Iris pigment epithelial cell (primary cell): ENCODE measurements at regions not wholly inside any gene's neighbourhood (a gene's known extent, or its start where the extent isn't known, plus 50 kb on each side); places are given as distances from the start of the nearest gene placed in this dataset.

Experiments
- DNase-seq: peaks from one replicate; pipeline ENCODE4 v3.0.0-alpha.2; 2011; ENCODE audit warnings: low read depth

DNA sequence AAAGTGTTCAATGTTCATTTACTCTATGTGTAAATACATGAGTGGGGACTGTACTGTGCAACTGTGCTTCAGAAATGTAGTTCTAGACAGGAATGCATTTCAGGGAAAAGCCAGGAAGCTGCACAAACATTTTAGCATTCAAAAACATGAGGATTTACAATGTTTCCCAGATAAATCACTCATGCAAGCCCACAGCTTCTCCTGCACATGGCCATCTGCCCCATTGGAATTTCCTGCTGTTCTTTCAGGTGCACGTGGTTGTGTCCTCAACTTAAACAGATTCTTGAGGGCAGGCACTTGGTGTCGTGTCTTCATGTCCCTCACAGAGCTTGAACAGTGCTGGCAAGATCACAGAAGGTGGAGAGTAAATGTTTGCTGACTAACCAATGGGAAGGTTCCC, 101.5 kb downstream of the UNC5CL start:
- DNase-seq: peak; percentile 44

DNA sequence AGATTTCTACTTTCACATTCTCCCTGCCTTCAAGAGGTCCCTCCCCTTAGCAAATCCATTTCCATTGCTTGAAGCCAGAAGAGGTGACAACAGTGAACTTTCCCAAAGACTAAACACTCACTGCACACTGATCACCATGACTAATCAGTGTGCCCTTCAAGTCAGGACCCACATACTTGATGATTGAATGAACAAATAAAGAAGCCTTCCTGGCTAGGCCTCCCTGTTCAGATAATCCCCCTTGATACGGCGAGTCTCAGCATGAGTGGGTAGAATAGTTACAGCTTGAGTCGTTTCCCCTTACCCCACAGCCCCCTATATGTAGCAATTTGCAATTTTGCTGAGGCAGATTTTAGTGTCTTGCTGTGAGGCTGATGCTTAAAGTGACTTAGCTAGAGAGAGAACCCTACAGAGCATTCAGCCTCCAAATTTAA, 102.2 kb downstream of the UNC5CL start:
- peak; percentile 94 for DNase-seq

DNA sequence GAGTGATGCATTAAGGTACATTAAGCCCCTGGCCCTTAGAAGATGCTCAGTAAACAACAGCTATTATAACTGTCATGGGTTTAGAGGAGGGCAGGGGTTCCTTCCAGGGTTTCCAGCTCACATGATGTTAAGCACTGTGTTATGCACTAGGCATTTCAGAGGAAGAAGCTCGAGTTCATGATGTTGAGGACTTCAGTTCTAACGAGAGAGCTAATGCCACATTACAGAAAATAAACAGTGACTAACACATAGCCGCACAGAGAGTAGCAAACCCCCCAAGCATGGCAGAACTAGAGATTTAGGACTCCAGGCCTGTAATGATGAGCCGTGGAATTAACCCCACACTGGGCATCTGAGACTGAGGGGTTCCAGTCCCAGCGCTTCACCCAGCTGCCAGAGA, 105.2 kb downstream of the UNC5CL start:
- no peak for DNase-seq

DNA sequence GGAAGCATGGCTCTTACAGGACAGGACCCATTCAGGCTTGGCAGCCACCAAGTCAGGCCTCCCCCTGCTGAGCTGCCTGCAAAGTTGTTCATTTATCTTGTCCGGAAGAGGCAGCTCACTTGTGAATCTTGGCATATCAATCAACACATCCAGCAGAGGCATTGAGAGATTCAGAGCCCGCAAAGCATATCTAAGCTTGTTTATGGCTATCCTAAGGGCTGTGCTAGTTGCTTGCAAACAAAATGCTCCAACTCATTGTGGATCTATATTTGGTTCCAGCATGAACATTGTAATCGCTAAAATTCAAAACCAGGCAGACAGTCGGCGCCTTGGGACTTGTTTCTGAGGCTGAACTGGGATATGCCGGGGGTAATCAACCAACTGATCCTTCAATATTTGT, 106.1 kb downstream of the UNC5CL start:
- DNase-seq: no peak

DNA sequence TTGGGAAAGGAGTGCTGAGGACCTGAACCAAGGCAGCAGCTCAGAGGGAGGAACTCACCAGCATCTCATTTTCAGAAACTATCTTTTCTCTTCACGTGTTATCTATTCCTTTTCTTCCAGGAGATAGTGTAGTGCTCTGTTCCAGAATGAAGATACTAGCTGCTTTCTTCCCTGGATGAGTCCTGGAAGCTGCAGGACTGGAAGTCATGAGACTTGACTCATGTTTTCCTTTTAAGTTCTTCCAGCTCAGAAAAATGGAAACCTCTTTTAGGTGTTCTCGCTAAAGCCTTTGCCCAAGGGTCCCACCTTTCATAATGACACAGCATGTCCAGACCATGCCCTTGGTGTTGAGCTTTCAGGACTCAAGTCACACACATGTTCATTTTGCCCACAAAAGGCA, 106.7 kb downstream of the UNC5CL start:
- no peak for DNase-seq

DNA sequence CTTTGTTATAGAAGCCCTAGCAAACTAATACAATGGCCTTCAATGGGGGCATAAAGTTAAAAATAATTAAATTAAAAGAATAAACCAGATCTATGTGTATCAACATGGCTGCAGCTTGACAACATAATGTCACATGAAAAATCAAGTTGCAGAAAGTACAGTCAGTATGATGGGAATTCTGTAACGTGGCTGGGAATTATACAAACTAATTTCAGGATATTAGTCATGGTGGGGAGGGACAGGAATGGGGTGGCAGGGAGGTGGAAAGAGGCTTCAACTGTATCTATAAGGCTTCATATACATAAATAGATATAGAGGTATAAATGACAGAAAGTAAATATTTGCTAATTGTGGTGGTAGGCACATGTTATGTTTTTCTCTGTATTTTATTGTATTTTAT, 107.1 kb downstream of the UNC5CL start:
- DNase-seq: no peak

DNA sequence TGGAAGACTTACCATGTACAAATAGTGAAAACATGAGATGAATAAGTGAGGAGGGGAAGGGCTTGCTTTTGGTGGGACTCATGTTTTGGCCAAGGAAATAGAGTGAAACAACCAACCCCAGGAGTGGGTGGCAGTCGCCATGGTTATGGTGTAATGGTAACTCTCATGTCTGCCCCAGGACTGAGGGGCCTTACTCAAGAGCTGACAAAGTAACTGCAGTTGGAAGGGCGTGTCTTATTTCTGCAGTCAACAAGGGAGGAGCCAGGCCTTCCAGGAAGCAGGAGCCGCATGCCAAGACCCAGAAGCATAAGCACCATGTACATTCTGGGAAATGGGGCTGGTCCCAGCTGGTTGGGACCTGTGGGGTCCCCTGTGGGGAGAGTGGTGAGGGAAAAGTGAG, 108.5 kb downstream of the UNC5CL start:
- peak; percentile 53 for DNase-seq

DNA sequence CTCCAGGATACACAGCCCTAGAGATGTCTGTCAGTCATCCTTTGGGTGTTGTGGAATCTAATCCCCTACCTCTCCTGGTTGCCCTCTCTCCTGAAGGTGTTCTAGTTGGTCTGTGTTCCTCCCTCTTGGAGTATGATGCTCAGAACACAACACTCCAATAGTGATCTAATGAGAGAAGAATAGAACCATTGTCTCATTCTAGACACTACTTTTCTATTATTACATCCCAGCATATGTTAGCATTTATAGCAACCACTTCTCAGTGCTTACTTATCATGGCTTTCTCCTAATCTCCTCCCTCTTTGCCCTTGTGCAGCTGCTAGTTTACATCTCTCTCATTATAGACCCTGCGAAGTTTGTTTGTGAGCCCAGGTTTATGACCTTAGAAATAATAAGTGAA, 109.0 kb downstream of the UNC5CL start:
- no peak for DNase-seq

DNA sequence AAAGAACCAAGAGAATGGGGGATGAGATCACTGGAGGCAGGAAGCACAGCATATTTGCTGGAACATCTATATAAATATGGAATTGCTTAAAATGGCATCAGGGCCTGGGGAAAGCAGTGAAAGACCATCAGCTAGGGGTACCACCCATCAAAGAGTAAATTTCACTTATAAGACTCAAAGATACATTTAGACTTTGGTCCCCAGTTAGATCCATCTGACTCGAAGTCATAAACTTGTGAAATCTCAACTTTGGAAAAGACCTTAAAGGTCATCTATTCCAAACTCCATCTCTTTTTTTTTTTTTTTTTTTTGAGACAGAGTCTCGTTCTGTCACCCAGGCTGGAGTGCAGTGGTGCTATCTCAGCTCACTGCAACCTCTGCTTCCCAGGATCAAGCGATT, 109.8 kb downstream of the UNC5CL start:
- DNase-seq: no peak

DNA sequence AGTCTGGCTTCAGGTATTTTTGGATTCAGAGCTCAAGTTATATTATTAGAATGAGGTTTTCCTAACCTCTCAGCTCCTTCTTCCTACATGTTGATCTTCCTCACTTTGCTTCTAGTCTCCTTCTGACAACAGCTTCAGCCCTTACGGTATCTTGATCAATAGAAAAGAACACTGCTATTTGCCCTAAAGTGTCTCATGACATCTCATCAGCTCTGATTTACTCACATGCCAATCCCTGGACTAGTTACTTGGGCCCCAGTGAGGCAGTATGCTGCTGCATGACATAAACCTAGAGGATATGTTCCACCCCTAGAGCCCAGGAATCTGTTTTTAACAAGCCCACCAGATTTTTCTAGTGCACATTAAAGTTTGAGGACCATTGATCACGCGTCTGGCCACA, 110.3 kb downstream of the UNC5CL start:
- no peak for DNase-seq

DNA sequence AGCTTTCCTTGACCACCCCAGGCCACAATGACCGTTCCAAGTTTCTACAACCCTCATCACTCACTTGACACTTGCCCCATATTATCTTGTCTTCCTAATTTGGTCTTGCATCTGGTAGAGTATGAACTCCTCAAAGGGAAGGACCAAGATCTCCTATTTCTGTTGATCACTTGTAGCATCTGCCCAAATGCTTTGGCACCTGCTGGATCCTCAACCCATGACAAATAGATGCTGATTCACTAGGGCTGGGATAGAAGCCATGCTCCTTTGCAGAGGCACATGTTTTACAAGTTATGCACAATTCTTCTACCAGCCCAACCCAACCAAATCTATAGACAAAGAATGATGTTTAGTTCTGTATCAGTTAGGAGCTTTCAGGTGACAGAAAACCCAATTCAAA, 110.7 kb downstream of the UNC5CL start:
- no peak for DNase-seq

DNA sequence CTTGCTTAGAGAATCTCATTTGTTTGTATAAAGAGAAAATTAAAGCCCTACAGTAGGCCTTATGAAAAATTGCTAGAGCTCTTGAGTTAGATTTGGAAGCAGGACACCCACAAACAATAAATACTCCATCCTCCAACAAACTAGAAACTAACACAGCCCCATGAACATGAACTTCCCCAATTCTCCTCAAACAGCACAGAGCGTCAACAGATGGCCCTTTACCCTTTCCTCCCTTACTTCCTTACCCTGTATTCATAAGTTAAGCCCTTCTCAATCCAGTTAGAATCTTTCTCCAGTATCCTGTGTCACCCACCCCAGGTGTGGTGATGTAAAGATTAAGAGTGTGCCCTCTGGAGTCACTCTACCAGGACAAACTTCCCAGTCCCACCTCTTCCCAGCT, 113.7 kb downstream of the UNC5CL start:
- no peak for DNase-seq

DNA sequence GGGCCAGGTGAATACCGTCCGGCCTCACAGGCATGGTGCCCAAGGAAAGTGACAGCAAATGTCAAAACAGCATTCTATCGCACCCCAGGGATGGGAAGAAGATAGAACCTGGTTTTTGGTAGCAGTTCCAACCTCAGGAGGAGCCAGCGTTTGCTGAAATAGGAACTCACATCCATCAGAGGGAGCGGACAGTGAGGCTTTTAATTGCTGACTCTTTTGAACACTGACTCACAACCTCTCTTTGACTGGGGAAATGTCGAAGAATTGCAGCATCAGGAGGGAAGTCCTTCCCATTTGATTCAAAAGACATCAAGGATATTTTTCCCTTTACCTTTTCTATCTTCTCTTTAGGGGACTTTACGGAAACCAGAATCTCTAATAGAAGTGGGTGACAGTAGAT, 114.2 kb downstream of the UNC5CL start:
- no peak for DNase-seq

DNA sequence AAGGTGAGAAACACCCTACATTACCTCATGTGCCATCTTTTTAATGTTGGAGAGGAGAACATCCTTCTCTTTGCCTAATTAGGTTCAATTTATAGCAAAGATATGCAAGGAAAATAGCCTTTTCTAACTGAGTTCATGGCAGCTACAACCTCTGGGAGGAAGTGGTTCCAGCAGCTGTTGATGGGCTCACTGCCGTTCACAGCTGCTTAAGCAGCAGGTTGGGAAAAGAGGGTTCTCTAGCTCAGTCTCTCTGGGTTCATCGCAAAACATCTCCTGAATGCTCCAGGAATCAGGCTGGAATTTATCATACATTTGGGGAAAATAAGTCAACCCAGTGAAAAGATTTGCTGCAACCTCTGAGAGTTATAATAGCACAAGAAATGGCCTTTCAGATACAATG, 115.1 kb downstream of the UNC5CL start:
- no peak for DNase-seq

DNA sequence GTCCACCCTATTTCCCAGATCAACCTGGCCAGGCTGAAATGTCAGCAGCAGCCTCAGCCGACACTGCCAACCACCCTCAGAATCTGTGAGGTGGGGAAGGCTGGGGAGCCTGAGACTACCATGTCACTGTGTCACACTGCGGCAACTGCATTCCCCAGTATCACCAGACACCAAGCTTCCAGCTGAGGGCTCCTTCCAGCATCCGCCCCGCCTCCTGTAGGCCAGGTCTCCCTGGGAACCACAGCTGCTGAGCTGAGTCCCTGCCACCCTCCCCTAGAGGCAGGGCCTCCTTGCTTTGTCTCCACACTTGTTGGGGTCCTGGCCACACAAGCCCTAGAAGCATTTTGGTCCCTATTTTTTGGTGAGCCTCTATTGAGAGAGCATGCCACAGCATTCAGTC, 115.7 kb downstream of the UNC5CL start:
- no peak for DNase-seq

DNA sequence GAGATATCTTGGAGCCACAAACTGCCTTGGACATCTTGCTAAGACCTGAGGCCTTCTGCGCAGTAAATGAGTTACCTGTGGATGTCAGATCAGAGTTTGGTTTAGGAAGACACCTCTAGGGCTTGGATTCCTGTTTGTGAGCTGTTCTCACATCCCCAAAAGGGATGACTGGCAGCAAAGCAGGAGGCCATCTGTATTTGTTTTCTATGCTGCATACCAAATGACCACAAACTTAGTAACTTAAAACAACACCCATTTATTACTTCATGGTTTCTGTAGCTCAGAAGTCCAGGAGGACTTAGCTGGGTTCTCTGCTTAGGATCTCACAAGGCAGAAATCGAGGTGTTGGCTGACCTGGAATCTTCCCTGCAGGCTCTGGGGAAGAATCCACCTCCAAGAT, 116.7 kb downstream of the UNC5CL start:
- DNase-seq: peak; percentile 50

DNA sequence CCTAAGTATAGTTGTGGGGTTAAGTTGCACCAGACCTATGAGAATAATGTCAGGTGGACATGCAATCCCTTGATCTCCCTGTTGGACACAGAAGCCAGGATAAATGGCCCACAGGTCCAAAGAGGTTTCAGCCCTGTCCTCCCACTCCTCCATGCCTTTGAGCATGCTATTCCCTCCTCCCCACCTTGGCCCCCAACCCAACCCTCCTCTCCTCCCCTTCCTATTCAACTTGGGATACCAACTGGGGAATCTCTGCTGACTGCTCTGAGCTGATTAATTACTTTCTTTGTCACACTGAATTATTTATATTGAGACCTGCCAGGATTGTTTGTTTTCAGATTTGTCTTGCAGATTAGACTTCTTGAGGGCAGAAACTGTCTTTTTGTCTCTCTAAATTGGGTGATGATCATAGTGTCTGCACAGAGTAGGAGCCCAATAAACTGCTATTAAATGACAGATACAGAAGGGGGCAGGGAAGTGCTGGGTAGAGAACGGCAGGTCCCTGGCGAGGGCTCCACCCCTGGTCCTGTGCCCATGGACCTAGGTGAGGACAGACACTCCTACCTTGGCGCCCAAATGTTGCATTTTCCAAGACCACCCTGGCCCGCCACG, 120.9 kb downstream of the UNC5CL start:
- DNase-seq: no peak

DNA sequence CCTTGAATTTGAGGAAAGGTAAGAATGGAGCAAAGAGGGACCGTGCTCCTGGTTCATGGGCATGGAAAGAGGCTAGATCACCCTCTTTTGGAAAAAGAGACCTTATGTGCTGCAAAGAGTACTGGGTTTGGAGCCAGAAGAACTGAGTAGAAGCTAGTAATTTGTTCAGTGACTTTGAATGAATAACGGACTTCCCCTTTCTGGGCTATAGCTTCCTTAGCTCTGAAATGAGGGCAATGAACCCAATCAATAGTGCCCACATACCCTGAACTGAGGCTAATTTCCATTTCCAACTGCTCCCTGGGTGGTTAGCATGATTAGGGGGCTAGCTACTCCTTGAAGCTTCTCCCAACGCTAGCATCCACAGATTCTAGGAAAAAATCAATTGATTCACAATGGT, 121.4 kb downstream of the UNC5CL start:
- DNase-seq: no peak

DNA sequence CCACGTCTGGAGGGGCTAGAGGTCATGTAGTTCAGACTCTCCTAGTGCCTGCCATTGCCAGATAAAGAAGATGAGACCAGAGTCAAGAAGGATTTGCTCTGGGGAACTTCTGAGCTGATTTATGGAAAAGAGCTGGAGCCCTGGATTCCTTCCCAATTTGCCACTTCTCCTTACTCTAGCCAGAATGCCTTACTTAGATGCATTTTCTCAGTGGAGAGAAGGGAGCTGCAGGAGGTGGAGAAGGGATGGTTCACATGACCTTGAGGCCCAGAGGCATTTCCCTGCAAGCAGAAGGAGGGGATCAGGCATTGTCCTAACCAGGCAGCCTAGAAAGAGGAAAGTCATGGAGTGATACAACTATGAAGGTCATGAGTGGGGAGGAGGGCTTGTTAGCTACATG, 122.2 kb downstream of the UNC5CL start:
- no peak for DNase-seq

DNA sequence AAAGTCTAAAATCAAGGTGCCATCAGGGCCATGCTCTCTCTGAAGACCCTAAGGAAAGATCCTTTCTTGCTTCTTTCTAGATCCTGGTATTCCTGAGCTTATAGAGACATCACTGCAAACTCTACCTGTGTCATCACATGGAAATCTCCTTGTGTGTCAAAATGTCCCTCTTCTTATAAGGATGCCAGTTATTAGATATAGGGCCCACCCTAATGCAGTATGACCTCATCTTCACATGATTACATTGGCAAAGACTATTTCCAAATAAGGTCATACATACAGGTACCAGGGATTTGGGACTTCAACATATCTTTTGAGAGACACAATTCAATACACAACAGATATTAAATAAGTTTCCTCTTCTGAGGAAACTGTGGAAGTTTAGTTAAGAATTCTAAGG, 123.9 kb downstream of the UNC5CL start:
- no peak for DNase-seq

DNA sequence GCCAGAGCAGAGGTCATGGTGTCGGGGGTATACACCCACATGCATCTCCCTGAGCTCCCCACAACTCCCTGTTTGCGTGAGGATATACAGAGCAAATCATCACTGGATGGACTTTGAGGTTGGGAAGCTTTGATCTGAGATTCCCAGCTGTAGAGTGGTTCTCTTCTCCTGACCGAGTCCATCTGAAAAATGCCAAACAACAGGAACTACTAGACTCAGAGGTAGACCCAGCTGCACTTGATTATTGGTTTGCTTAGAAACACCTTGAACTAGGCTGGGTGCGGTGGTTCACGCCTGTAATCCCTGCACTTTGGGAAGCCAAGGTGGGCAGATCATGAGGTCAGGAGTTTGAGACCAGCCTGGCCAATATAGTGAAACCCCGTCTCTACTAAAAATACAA, 125.0 kb downstream of the UNC5CL start:
- DNase-seq: no peak

DNA sequence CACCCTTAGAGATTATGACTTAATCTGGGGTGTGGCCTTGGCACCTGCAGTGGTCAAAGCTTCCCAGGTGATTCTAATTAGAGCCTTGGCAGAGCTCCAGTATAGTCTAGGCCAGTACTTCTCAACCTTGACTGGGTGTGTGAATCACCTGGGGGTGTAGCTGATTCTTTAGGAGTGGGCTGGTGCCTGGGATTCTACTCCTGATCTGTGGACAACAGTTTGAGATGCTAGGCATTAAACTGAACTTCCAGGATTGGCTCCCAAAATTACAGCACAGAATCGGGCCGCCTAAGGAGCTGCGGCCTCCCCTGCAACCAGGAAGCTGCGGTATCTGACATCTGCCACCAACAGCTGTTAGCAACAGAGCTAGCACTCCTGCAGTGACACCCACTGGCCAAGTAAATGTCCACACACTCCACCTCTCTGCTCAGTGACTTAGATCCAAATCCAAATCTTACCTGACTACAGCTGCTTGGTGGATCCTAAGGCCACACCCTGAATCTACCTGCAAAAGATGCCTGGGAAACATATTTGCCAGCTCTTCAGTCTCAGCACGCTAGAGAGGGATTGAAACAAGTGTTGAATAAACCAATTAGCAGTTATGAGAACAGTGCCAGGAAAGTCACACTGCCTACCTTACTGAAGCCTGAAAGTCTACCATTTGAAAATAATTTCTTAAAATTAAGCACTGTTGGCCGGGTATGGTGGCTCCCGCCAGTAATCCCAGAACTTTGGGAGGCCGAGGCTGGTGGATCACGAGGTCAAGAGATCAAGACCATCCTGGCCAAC, 126.7 kb downstream of the UNC5CL start:
- DNase-seq: peak; percentile 19

DNA sequence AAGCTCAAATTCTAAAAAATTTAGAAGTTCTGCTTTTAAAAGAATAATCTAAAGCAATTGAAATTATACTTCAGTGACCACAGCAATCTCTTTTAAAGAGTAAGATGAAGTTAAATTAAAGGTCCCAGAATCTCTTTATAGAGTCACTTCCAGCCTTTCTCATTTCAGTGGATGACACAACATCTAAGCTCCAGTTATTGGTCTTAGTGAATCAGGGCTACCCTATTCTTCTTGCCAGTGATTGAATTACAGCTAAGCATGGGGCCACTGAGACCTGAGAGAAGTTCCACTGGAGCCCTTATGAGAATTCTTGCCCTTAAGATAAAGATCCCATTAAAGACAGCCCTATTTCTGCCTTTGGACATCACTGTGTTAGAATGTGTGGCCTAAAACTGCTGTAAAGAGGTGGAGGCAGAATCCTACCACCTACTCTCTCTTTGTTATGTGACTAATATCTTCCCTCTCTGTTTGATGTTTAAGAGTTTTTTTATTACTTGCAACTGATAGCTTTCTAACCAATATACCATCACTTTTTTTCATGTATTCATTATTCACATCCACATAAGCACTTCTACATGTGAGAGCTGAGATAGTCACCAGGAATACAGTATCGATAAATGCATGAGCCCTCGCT, 128.6 kb downstream of the UNC5CL start:
- DNase-seq: no peak

DNA sequence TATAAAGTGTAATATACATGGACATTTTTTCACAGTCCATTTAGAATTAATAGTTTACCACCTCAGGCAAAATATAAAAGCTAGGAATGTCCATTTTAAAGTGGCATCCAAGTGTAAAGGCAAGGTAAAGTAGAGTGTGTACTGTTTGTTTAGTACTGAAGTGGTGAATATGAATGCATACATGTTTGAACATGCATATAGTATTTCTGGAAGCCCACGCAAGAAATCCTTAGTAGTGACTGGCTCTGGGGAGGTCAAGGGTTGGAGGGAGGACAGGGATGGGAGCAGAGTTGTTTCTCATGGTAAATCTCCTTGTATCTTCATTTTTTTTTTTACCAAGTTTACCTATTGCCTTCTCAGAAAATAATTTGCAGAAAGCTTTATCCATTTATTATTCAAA, 129.2 kb downstream of the UNC5CL start:
- no peak for DNase-seq
